ENCODE measurements at regions not wholly inside any gene's neighbourhood (a gene's known extent, or its start where the extent isn't known, plus 50 kb on each side); places are given as distances from the start of the nearest gene placed in this dataset.

DNA sequence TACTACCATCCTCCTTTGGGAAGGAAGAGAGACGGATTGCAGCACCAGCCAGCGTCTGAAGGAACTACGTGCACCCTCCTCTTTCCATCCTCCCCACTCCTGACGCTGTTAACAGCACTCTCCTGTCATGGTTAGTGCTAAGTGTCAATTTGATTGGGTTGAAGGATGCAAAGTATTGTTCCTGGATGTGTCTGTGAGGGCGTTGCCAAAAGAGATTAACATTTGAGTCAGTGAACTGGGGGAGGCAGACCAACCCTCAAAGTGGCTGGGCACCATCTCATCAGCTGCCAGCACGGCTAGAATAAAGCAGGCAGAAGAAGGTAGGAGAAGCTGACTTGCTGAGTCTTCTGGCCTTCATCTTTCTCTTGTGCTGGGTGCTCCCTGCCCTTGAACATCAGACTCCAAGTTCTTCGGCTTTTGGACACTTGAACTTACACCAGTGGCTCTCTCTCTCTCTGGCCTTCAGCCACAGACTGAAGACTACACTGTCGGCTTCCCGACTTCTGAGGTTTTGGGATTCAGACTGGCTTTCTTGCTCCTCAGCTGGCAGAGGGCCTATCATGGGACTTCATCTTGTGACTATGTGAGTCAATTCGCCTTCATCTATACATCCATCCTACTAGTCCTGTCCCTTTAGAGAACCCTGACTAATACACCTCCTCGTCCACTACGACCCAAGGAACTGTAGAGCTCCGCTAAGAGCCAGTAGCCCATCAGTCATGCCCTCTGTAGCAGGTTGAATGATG, 128.2 kb upstream of the HES1 start:
- no peak for TF ChIP-seq POLR2A (IDR thresholded peaks at IDR 0.05)
- TF ChIP-seq POLR2AphosphoS5 (IDR thresholded peaks at IDR 0.05): no peak
- TF ChIP-seq, protein P1, sequence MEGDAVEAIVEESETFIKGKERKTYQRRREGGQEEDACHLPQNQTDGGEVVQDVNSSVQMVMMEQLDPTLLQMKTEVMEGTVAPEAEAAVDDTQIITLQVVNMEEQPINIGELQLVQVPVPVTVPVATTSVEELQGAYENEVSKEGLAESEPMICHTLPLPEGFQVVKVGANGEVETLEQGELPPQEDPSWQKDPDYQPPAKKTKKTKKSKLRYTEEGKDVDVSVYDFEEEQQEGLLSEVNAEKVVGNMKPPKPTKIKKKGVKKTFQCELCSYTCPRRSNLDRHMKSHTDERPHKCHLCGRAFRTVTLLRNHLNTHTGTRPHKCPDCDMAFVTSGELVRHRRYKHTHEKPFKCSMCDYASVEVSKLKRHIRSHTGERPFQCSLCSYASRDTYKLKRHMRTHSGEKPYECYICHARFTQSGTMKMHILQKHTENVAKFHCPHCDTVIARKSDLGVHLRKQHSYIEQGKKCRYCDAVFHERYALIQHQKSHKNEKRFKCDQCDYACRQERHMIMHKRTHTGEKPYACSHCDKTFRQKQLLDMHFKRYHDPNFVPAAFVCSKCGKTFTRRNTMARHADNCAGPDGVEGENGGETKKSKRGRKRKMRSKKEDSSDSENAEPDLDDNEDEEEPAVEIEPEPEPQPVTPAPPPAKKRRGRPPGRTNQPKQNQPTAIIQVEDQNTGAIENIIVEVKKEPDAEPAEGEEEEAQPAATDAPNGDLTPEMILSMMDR (IDR thresholded peaks at IDR 0.05): no peak
- intact Hi-C loops (cut with DNase I): loop anchor here (10.0 kb wide), 1 partner anchor 213 kb away; no protein-coding TSS in a partner anchor

DNA sequence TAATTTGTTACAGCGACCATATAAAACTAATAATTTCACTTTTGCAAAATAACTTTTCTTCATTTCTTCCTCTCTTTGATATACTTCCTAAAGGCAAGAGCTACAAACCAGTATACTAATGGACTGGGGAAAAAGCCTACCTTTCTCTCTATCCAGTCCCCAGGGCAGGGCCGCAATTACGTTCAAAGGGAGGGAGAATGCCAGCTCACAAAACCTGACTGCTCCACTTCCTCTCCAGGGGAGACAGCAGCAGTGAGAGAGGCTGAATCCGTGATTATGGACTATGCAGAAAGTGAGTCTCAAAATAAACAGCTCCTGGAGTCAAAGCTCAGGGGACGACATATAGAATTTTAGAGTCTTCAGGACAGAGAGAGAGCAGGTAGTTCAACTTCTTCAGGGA, 126.9 kb upstream of the HES1 start:
- DNase-seq (ENCODE audit: low spot score): no peak
- H3K27me3 ChIP-seq (replicated peaks; ENCODE audit: insufficient read depth): no peaks in the 10 kb centered on the region
- 86% methylated on average over 5 of the region's 5 CpGs for WGBS
- intact Hi-C loops (cut with DNase I): loop anchor here (10.0 kb wide), 1 partner anchor 214 kb away; no protein-coding TSS in a partner anchor
- no peaks in the 10 kb centered on the region for H3K9me3 ChIP-seq
- TF ChIP-seq, protein P1 (IDR thresholded peaks at IDR 0.05): no peak
- TF ChIP-seq POLR2A (IDR thresholded peaks at IDR 0.05) (no peak), POLR2AphosphoS5 (IDR thresholded peaks at IDR 0.05) (no peak)
- H3K4me1 ChIP-seq (replicated peaks): peaks cover 1% of the 10 kb centered on the region
- no peak overlapping the region for H3K4me3 ChIP-seq
- H3K27ac ChIP-seq: no peak overlapping the region
- H3K36me3 ChIP-seq: no peaks in the 10 kb centered on the region

More for the DNA sequence above, 128.2 kb upstream of the HES1 start:
- peaks cover 7% of the 10 kb centered on the region for H3K4me1 ChIP-seq (replicated peaks)
- 93% methylated on average over 13 of the region's 13 CpGs for WGBS
- H3K36me3 ChIP-seq: no peaks in the 10 kb centered on the region
- no peak overlapping the region for H3K4me3 ChIP-seq
- H3K9me3 ChIP-seq: no peaks in the 10 kb centered on the region
- no peak overlapping the region for H3K27ac ChIP-seq
- no peak for DNase-seq (ENCODE audit: low spot score)
- no peaks in the 10 kb centered on the region for H3K27me3 ChIP-seq (replicated peaks; ENCODE audit: insufficient read depth)

DNA sequence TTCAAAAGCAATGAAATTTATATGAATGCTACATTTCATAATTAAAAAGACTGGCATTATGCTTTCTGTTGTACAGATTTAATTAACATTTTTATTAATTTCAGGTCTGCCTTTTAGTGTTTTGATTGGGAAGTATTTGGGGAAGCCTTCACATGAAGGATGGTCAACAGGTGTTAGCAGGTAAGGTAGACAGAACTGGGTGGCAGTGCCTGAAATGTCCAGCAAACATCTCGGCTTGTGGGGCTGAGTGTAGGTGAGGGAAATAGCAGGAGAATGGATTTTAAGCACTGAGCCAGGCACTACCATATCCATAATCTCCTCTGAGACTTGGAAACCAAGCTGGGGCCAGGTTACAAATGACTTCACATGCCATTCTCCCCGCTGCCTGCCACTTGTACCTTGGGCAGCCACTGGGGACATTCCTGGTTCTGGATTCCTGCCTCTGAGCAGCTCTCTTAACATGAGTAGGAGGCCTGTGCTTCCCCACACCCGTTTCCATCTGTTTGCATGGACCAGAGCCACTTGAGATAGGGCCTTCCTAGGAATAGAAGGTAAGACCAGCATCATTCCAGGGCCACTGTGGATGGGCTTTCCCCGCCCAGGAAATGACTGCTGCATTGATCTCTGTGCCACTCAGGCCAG, 125.9 kb upstream of the HES1 start:
- WGBS: 82% methylated on average over 4 of the region's 4 CpGs
- DNase-seq (ENCODE audit: low spot score): no peak
- H3K36me3 ChIP-seq: no peaks in the 10 kb centered on the region
- no peak overlapping the region for H3K4me3 ChIP-seq
- H3K4me1 ChIP-seq (replicated peaks): no peaks in the 10 kb centered on the region
- H3K27me3 ChIP-seq (replicated peaks; ENCODE audit: insufficient read depth): no peaks in the 10 kb centered on the region
- H3K9me3 ChIP-seq: no peaks in the 10 kb centered on the region
- intact Hi-C loops (cut with DNase I): loop anchor here (10.0 kb wide), 1 partner anchor 215 kb away; no protein-coding TSS in a partner anchor
- no peak overlapping the region for H3K27ac ChIP-seq
- TF ChIP-seq POLR2A (IDR thresholded peaks at IDR 0.05) (no peak), POLR2AphosphoS5 (IDR thresholded peaks at IDR 0.05) (no peak)
- TF ChIP-seq, protein P1 (IDR thresholded peaks at IDR 0.05): no peak

DNA sequence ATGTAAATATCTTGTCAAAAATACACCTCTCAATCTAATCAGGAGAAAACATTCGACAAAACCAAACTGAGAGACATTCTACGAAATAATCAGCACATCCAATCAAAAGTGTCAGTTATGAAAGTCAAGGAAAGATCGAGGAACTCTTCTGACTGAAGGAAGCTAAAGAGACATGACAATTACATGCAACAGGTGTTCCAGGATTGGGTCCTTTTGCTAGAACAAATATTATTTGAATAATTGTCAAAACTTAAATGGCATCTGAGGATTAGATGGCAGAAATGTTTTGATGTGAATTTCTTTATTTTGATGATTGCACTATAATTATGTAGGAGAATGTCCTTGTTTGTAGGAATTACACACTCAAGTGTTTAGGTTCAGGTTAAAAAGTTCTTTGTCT, 124.1 kb upstream of the HES1 start:
- intact Hi-C loops (cut with DNase I): no loop called here
- Histone ChIP-seq H3K27me3 (replicated peaks; ENCODE audit: insufficient read depth) (no peaks in the 10 kb centered on the region), H3K9me3 (no peaks in the 10 kb centered on the region), H3K4me3 (no peak overlapping the region), H3K4me1 (replicated peaks) (no peaks in the 10 kb centered on the region), H3K27ac (no peak overlapping the region), H3K36me3 (no peaks in the 10 kb centered on the region)
- TF ChIP-seq, protein P1 (IDR thresholded peaks at IDR 0.05): no peak
- no peak for TF ChIP-seq POLR2A (IDR thresholded peaks at IDR 0.05)
- TF ChIP-seq POLR2AphosphoS5 (IDR thresholded peaks at IDR 0.05): no peak
- WGBS: 90% methylated on average over 3 of the region's 3 CpGs
- DNase-seq (ENCODE audit: low spot score): no peak

All from prostate gland (tissue), 2 donors.